Activated CD4-positive, CD25-positive, alpha-beta regulatory T cell (primary cell): ENCODE measurements at regions not wholly inside any gene's neighbourhood (a gene's known extent, or its start where the extent isn't known, plus 50 kb on each side); places are given as distances from the start of the nearest gene placed in this dataset.

Experiments
- DNase-seq, 4 experiments: peaks; one replicate each; lab custom pipeline; 2025; lab: John Stamatoyannopoulos, UW

DNA sequence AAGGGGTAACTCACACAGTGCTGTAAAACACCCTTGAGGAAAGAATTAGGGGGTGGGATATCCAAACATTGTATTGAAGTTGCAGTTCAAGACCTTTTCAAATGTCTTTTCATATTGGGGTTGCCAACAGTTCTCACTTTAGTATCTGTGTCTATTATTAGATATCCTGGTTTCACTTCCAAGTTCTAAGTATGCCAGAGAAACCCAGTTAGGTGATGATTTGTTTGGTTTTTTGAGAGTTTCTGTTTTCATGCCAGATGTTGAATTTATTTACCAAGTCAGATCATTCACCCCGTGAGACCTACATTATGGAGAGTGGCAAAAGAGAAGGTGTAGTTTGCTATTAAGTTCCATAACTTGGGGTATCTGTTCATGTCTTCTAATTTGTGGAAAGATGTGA lies 64.5 kb downstream of the C9orf152 start:
- no peak for DNase-seq

GRCh38 chr9:110143950-110144545 lies 63.9 kb downstream of the C9orf152 start:
- no peak for DNase-seq

DNA sequence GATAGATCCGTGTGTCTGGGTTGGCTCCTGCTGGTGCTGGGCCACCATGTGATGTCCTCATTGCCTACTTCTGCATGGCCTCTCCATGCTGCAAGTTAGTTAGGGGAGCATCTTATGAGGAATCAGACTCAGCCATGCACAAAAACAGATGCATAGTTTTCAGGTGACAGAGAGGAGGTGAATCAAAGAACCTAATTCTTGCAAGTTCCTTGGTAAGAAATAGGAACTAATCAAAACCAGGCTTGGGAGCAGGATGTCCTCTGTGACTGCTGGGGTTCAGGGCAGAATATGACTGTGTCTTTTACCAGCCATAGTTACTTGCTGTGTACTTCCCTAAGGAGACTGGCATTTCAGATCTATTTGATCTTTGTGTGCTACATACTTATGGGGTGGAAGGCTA lies 61.6 kb downstream of the C9orf152 start:
- DNase-seq = no peak

GRCh38 chr9:110148384-110148783 lies 59.6 kb downstream of the C9orf152 start:
- DNase-seq = peak in 1 of 4 experiments; percentile 15

DNA sequence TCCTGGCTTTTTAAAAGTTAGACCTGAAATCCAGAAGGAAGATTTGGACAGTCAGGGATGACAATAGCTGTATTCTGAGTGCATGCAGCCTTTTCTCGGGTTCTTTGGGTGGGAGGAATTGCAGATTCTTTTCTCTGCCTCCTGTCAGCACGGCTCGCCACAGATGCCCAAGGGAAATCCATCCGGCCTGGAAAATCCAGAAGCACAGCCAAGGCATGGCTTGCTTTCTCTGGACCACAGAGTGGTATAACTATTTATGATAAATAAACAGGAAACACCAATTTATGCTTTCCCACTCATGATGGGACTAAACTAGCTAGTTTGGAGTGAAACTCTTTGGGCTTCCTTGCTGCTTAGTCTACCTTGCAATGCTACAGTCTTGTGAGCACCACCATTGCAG lies 59.1 kb downstream of the C9orf152 start:
- no peak for DNase-seq
